Stimulated activated CD8-positive, alpha-beta memory T cell treated with anti-CD3 and anti-CD28 coated beads, Interleukin-12 subunit alpha, Interleukin-12 subunit beta, amount 100 ng/mL, for 1 hour (primary cell): ENCODE measurements at regions not wholly inside any gene's neighbourhood (a gene's known extent, or its start where the extent isn't known, plus 50 kb on each side); places are given as distances from the start of the nearest gene placed in this dataset.

ENCODE experiments used
- DNase-seq: peaks from one replicate; pipeline ENCODE4 v3.0.0-alpha.2; 2020; ENCODE audit warnings: low read depth

- DNase-seq, result no peak
Measured at GRCh38 chr1:200250469-200250868, 159.4 kb downstream of the ZNF281 start.

- DNase-seq, result no peak
Measured at GRCh38 chr1:200248541-200248940, 161.3 kb downstream of the ZNF281 start.

- no peak for DNase-seq
Measured at GRCh38 chr1:200247518-200247917, 162.3 kb downstream of the ZNF281 start.

- no peak for DNase-seq
Measured at GRCh38 chr1:200245473-200245872, 164.4 kb downstream of the ZNF281 start.

- no peak for DNase-seq
Measured at GRCh38 chr1:200243042-200243437, 166.8 kb downstream of the ZNF281 start.

GRCh38 chr1:200242110-200243041 lies 167.5 kb downstream of the ZNF281 start:
- no peak for DNase-seq

GRCh38 chr1:200240656-200241055 lies 169.2 kb downstream of the ZNF281 start:
- no peak for DNase-seq

GRCh38 chr1:200238311-200238710 lies 171.5 kb downstream of the ZNF281 start:
- no peak for DNase-seq

- no peak for DNase-seq
Measured at GRCh38 chr1:200237066-200237465, 172.8 kb downstream of the ZNF281 start.

DNA sequence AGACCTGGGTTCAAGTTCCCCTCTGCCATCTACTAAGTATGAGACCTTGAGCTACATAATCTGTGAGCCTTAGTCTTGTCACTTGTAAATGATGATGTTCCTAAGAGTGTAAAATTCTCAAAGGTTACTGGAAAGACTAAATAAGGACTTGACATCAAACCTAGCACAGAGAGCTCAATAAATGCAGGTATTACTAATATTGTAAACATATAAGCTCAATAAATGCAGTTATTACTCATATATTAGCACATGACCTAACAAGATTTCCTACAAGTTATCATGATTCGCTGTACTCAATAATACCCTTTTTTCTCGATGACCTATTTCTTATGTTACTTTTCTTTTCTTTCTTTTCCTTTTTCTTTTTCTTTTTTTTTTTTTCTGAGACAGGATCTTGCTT lies 174.9 kb downstream of the ZNF281 start:
- DNase-seq, result no peak

GRCh38 chr1:200233393-200233792 lies 176.4 kb downstream of the ZNF281 start:
- no peak for DNase-seq

DNA sequence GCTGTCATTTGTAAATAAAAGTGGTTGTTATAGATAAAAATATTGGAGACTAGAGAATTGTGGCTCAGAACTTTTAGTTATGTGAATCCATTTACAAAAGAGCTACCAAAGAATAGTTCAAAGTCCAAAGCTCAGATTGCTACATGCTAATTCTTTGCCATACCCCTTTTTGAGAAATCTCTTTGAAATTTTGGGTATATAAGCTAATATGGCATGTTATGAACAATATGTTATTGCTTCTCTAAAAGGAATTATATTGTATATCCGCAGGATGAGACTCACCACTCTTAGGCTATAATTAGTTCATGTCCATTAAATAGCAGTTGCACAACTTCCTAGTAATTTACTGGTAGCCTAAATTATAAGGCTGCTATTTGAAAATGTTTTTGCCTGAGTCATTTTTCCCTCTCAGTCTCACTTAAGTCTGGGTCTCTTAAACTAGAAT lies 178.0 kb downstream of the ZNF281 start:
- DNase-seq, result no peak

- DNase-seq, result no peak
Measured at GRCh38 chr1:200230671-200231070, 179.2 kb downstream of the ZNF281 start.

DNA sequence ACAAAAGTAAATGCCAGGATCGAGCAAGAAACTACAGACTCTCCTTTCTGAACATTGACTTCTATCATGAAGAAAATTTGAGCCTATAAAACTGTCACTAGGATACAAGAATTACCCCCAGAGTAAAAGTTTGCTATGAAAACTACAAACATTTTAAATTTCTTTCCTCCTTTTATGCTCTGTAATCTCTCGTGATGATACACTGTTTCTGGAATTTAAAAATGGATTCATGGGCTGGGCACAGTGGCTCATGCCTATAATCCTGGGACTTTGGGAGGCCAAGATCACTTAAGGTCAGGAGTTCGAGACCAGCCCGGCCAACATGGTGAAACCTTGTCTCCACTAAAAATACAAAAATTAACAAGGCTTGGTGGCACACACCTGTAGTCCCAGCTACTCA lies 181.3 kb downstream of the ZNF281 start:
- DNase-seq, result no peak

- no peak for DNase-seq
Measured at GRCh38 chr1:200228081-200228480, 181.8 kb downstream of the ZNF281 start.
